ENCODE measurements at regions not wholly inside any gene's neighbourhood (a gene's known extent, or its start where the extent isn't known, plus 50 kb on each side); places are given as distances from the start of the nearest gene placed in this dataset.

GRCh38 chr17:34010534-34010933 lies 244.6 kb upstream of the CCL2 start:
- Histone ChIP-seq H3K36me3 (no peaks in the 10 kb centered on the region), H3K9me3 (no peaks in the 10 kb centered on the region), H3K27me3 (no peaks in the 10 kb centered on the region), H3K27ac (no peak overlapping the region), H3K4me1 (ENCODE audit: insufficient read depth) (no peaks in the 10 kb centered on the region), H3K4me3 (no peak overlapping the region)
- TF ChIP-seq CTCF (IDR thresholded peaks at IDR 0.05) (no peak), POLR2A (IDR thresholded peaks at IDR 0.05) (no peak), EP300 (IDR thresholded peaks at IDR 0.05) (no peak)
- intact Hi-C loops (cut with DNase I) = no loop called here
- 65 to 80% (median 72%) methylated on average over 2 of the region's 2 CpGs for WGBS, 3 donors
- no peak for DNase-seq

GRCh38 chr17:34011599-34011998 lies 243.5 kb upstream of the CCL2 start:
- intact Hi-C loops (cut with DNase I) = no loop called here
- H3K4me3 ChIP-seq = no peak overlapping the region
- no peak overlapping the region for H3K27ac ChIP-seq
- DNase-seq = no peak
- no peaks in the 10 kb centered on the region for H3K4me1 ChIP-seq (ENCODE audit: insufficient read depth)
- no peaks in the 10 kb centered on the region for H3K9me3 ChIP-seq
- no peak for TF ChIP-seq CTCF (IDR thresholded peaks at IDR 0.05)
- no peak for TF ChIP-seq POLR2A (IDR thresholded peaks at IDR 0.05)
- TF ChIP-seq EP300 (IDR thresholded peaks at IDR 0.05) = no peak
- H3K27me3 ChIP-seq = no peaks in the 10 kb centered on the region
- WGBS, 3 donors = 71 to 82% (median 78%) methylated on average over 3 of the region's 3 CpGs
- H3K36me3 ChIP-seq = no peaks in the 10 kb centered on the region

- no peak overlapping the region for H3K4me3 ChIP-seq
- 55 to 68% (median 62%) methylated on average over 5 of the region's 5 CpGs for WGBS, 3 donors
- no peaks in the 10 kb centered on the region for H3K4me1 ChIP-seq (ENCODE audit: insufficient read depth)
- intact Hi-C loops (cut with DNase I) = no loop called here
- TF ChIP-seq EP300 (IDR thresholded peaks at IDR 0.05) (no peak), CTCF (IDR thresholded peaks at IDR 0.05) (no peak), POLR2A (IDR thresholded peaks at IDR 0.05) (no peak)
- DNase-seq = no peak
- H3K9me3 ChIP-seq = no peaks in the 10 kb centered on the region
- H3K36me3 ChIP-seq = no peaks in the 10 kb centered on the region
- no peaks in the 10 kb centered on the region for H3K27me3 ChIP-seq
- H3K27ac ChIP-seq = no peak overlapping the region
Observed at GRCh38 chr17:34012709-34013375, 242.2 kb upstream of the CCL2 start.

GRCh38 chr17:34015253-34015652 lies 239.8 kb upstream of the CCL2 start:
- no peaks in the 10 kb centered on the region for H3K9me3 ChIP-seq
- no peak overlapping the region for H3K4me3 ChIP-seq
- no peaks in the 10 kb centered on the region for H3K27me3 ChIP-seq
- H3K36me3 ChIP-seq = no peaks in the 10 kb centered on the region
- no peaks in the 10 kb centered on the region for H3K4me1 ChIP-seq (ENCODE audit: insufficient read depth)
- TF ChIP-seq POLR2A (IDR thresholded peaks at IDR 0.05) (no peak), CTCF (IDR thresholded peaks at IDR 0.05) (no peak), EP300 (IDR thresholded peaks at IDR 0.05) (no peak)
- DNase-seq = no peak
- no peak overlapping the region for H3K27ac ChIP-seq
- intact Hi-C loops (cut with DNase I) = no loop called here
- WGBS, 3 donors = 71 to 79% (median 73%) methylated on average over 2 of the region's 2 CpGs
